H7 (cell line): ENCODE measurements at regions not wholly inside any gene's neighbourhood (a gene's known extent, or its start where the extent isn't known, plus 50 kb on each side); places are given as distances from the start of the nearest gene placed in this dataset.
A peak's percentile ranks its signal among the peaks of the same experiment; 100 is the strongest.

Experiments used
- DNase-seq: peaks from one replicate; pipeline ENCODE4 v3.0.0; 2012
- H3K27me3 ChIP-seq: 2 replicates; pipeline ENCODE4 v1.6.0; 2011; ENCODE audit warnings: mild to moderate bottlenecking, low read length; ENCODE audit not compliant: control insufficient read depth, insufficient read depth
- H3K36me3 ChIP-seq: replicated peaks from 2 replicates; pipeline ENCODE4 v1.5.1; 2011; ENCODE audit warnings: low read length; ENCODE audit not compliant: control insufficient read depth, insufficient read depth
- H3K4me3 ChIP-seq: 2 replicates; pipeline ENCODE4 v1.5.1; 2011; ENCODE audit warnings: low read depth, mild to moderate bottlenecking, control low read depth, low read length, moderate library complexity; ENCODE audit not compliant: insufficient read depth

- Histone ChIP-seq H3K36me3 (no peaks in the 10 kb centered on the region), H3K4me3 (no peak overlapping the region), H3K27me3 (no peaks in the 10 kb centered on the region)
- DNase-seq: peak; percentile 53
Observed at GRCh38 chr4:1576304-1576960, 107.7 kb downstream of the FAM53A start.

- H3K27me3 ChIP-seq: no peaks in the 10 kb centered on the region
- H3K4me3 ChIP-seq: no peak overlapping the region
- DNase-seq: peak; percentile 64
- H3K36me3 ChIP-seq: no peaks in the 10 kb centered on the region
Observed at GRCh38 chr4:1575418-1576303, 108.5 kb downstream of the FAM53A start.

GRCh38 chr4:1574601-1575417, 109.3 kb downstream of the FAM53A start:
- H3K27me3 ChIP-seq: no peaks in the 10 kb centered on the region
- no peaks in the 10 kb centered on the region for H3K36me3 ChIP-seq
- no peak overlapping the region for H3K4me3 ChIP-seq
- DNase-seq: peak; percentile 42

GRCh38 chr4:1573830-1574459, 110.2 kb downstream of the FAM53A start:
- DNase-seq: peak; percentile 37
- Histone ChIP-seq H3K4me3 (no peak overlapping the region), H3K36me3 (no peaks in the 10 kb centered on the region), H3K27me3 (no peaks in the 10 kb centered on the region)

- Histone ChIP-seq H3K36me3 (no peaks in the 10 kb centered on the region), H3K27me3 (no peaks in the 10 kb centered on the region), H3K4me3 (no peak overlapping the region)
- peak; percentile 43 for DNase-seq
Observed at GRCh38 chr4:1572964-1573720, 111.0 kb downstream of the FAM53A start.

- DNase-seq: peak; percentile 98
- H3K27me3 ChIP-seq: no peaks in the 10 kb centered on the region
- H3K36me3 ChIP-seq: no peaks in the 10 kb centered on the region
- no peak overlapping the region for H3K4me3 ChIP-seq
Observed at GRCh38 chr4:1572521-1572920, 111.6 kb downstream of the FAM53A start.

GRCh38 chr4:1572010-1572385, 112.1 kb downstream of the FAM53A start:
- H3K4me3 ChIP-seq: no peak overlapping the region
- H3K36me3 ChIP-seq: no peaks in the 10 kb centered on the region
- no peaks in the 10 kb centered on the region for H3K27me3 ChIP-seq
- peak; percentile 85 for DNase-seq

- peak; percentile 70 for DNase-seq
- Histone ChIP-seq H3K36me3 (no peaks in the 10 kb centered on the region), H3K4me3 (no peak overlapping the region), H3K27me3 (no peaks in the 10 kb centered on the region)
Observed at GRCh38 chr4:1571165-1572009, 112.7 kb downstream of the FAM53A start.

GRCh38 chr4:1570291-1571164, 113.6 kb downstream of the FAM53A start:
- no peaks in the 10 kb centered on the region for H3K27me3 ChIP-seq
- peak; percentile 64 for DNase-seq

GRCh38 chr4:1569461-1570151, 114.5 kb downstream of the FAM53A start:
- DNase-seq: peak; percentile 59
- no peaks in the 10 kb centered on the region for H3K36me3 ChIP-seq
- H3K27me3 ChIP-seq: no peaks in the 10 kb centered on the region
- H3K4me3 ChIP-seq: no peak overlapping the region

More at GRCh38 chr4:1570291-1571164, 113.6 kb downstream of the FAM53A start:
- H3K36me3 ChIP-seq: no peaks in the 10 kb centered on the region
- no peak overlapping the region for H3K4me3 ChIP-seq

GRCh38 chr4:1568855-1569460, 115.2 kb downstream of the FAM53A start:
- Histone ChIP-seq H3K27me3 (no peaks in the 10 kb centered on the region), H3K36me3 (no peaks in the 10 kb centered on the region), H3K4me3 (no peak overlapping the region)
- peak; percentile 70 for DNase-seq
